ENCODE measurements at regions not wholly inside any gene's neighbourhood (a gene's known extent, or its start where the extent isn't known, plus 50 kb on each side); places are given as distances from the start of the nearest gene placed in this dataset.

DNA sequence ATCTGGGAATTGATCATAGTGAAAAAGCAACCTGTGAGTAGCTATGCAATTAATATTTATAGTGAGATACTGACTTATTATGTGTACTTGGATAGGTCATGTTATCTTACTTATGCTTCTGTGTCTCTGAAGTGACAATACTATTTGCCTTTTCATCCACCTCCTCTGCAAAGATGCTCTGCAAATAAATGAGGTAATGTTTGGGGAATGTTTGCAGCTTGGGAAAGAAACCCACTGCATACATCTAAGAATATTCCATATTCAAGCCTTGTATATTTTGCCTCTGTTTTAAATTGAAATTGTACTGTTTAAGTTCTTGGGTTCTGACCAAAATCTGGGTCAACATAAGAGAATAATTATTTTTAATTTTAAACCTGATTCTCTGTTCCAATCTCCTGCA lies 217.4 kb upstream of the DTNA start:
- TF ChIP-seq, protein P1, sequence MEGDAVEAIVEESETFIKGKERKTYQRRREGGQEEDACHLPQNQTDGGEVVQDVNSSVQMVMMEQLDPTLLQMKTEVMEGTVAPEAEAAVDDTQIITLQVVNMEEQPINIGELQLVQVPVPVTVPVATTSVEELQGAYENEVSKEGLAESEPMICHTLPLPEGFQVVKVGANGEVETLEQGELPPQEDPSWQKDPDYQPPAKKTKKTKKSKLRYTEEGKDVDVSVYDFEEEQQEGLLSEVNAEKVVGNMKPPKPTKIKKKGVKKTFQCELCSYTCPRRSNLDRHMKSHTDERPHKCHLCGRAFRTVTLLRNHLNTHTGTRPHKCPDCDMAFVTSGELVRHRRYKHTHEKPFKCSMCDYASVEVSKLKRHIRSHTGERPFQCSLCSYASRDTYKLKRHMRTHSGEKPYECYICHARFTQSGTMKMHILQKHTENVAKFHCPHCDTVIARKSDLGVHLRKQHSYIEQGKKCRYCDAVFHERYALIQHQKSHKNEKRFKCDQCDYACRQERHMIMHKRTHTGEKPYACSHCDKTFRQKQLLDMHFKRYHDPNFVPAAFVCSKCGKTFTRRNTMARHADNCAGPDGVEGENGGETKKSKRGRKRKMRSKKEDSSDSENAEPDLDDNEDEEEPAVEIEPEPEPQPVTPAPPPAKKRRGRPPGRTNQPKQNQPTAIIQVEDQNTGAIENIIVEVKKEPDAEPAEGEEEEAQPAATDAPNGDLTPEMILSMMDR (IDR thresholded peaks at IDR 0.05; ENCODE audit: control insufficient read depth, extremely low read depth, insufficient read depth) = no peak
- peak; percentile 67 for DNase-seq (ENCODE audit: low read depth)
- H3K4me3 ChIP-seq (ENCODE audit: low read depth, low read length) = peak overlapping the region; percentile 56

DNA sequence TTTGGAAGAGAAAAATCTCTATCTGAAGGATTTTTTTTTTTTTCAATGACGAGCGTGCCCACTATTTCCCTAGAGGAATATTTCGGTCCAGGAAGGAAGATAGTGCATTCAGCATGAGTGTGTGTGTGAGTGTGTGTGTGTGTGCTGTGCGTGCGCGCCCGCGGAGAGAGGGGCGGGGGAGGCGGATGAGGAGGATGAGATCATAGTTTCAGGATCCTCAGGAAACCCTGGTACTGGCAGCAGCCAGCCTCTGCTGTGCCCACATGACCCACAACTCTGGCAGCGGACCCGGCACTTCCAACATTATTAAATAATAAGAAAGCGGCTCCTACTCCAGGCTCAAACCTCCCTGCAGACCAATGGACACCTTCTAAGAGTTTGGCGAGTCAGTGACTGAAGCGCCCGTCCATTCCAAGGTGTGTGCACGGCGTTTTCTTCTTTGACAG lies 217.0 kb upstream of the DTNA start:
- peak; percentile 72 for DNase-seq (ENCODE audit: low read depth)
- H3K4me3 ChIP-seq (ENCODE audit: low read depth, low read length) = peak overlapping the region; percentile 56
- TF ChIP-seq, protein P1 (IDR thresholded peaks at IDR 0.05; ENCODE audit: control insufficient read depth, extremely low read depth, insufficient read depth) = no peak

DNA sequence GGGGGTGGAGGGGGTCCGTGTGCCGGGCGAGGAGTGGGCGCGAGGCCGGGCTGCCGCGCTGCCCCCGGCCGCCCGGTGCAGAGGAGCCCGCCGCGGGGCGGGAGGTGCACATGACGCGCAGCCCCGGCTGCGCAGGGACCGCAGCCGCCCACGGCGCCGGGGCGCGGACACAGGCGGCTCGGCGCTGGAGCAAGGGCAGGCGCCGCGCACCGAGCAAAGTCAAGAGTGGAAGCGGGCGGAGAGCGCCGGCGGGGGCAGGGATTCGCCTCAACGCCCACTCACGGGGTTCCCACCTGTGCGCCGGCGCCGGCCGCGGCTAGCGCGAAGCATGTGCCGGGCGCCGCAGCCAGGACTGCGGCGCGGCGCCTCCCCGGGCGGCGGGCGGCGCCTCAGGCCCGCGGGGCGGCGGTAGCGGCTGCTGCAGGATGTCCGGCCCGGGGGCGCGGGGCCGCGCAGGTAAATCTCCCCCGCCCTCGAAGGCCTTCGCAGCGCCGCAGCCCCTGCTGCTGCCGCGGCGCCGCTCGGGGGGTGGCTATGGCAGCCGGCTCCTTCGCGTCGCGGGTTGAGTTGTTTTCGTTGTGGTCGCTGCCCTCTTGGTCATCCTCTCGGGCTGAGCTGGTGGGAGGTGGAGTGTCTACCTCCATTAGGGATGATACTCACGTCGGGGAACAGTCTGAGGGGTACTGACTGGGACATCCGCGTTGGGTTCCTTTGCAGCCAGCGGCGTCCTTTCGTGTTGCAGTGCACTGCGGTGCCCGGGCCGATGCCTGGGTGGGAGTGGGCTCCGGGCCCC lies 216.3 kb upstream of the DTNA start:
- DNase-seq (ENCODE audit: low read depth) = no peak
- H3K4me3 ChIP-seq (ENCODE audit: low read depth, low read length) = peak overlapping the region; percentile 56
- TF ChIP-seq, protein P1 (IDR thresholded peaks at IDR 0.05; ENCODE audit: control insufficient read depth, extremely low read depth, insufficient read depth) = no peak; the same call in 1 of the 2 replicates

DNA sequence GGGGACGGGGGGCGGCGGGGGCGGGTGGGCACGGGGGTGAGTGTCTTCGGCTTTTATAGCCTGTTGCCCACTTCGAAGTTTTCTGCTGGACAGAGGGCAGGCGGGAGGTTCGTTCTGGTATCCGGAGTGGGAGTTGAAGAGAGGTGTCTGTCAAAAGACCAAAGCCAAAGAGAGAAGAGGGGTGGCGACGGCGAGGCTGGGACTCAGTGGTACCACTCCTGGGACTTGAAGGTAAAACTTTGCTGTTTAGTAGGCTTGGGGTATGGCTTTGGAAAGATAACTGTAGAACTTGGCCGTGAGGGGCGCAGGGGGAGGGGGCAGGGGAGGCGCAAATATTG lies 215.8 kb upstream of the DTNA start:
- peak overlapping the region; percentile 56 for H3K4me3 ChIP-seq (ENCODE audit: low read depth, low read length)
- no peak for DNase-seq (ENCODE audit: low read depth)
- TF ChIP-seq, protein P1 (IDR thresholded peaks at IDR 0.05; ENCODE audit: control insufficient read depth, extremely low read depth, insufficient read depth) = no peak

DNA sequence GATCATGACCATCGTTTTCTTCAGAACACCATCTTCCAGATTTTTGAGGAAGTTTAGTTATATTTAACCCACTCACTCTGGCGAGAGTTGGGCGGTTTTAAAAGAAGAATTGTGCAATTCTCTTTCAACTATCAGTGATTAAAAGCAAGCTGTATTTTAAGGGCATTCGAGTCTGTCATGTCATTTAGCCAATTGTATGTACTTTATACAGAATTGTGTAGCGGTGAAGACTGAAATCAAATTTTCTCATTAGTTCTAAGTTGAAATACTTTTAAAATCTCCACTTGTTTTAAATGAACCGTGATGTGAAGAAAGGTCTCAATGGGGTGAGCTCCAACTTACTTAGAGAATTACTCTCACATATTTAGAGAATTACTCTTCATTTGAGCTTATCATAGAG lies 214.6 kb upstream of the DTNA start:
- DNase-seq (ENCODE audit: low read depth) = no peak
- TF ChIP-seq, protein P1 (IDR thresholded peaks at IDR 0.05; ENCODE audit: control insufficient read depth, extremely low read depth, insufficient read depth) = no peak

DNA sequence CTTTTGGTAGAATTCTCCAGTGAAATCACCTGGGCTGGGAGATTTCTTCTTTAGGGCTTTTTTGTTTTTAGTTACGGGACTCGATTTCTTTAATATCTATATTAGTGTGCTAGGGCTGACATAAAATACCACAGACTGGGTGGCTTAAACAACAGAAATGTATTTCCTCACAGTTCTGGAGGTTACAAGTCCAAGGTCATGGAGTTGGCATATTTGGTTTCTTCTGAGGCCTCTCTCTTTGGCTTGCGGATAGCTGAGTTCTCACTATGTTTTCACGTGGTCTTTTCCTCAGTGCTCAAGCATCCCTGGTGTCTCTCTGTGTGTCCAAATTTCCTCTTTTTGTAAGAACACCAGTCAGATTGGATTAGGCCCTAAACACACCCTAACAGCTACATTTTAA lies 208.5 kb upstream of the DTNA start:
- no peak for DNase-seq (ENCODE audit: low read depth)
- TF ChIP-seq, protein P1 (IDR thresholded peaks at IDR 0.05; ENCODE audit: control insufficient read depth, extremely low read depth, insufficient read depth) = no peak
- no peak overlapping the region for H3K4me3 ChIP-seq (ENCODE audit: low read depth, low read length)

More for the DNA sequence above, 214.6 kb upstream of the DTNA start:
- no peak overlapping the region for H3K4me3 ChIP-seq (ENCODE audit: low read depth, low read length)

DNA sequence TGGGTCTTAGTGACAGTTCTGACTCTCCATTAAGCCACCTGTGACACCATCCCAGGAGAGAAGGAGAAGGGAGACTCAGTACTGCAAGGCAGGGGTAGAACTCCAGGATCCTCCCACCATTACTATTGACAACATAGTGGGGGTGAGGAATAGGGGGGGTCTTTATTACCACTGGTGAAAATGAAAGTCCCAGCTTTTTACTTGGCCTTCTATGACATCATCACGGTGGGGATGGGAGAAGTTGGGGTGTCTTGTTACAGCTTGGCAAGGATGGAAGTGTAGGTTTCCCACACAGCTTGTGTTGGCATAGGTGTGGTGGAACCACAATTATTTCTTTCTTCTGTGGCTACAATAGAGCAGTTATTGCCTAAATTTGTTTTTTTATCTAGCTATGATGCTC lies 203.9 kb upstream of the DTNA start:
- H3K4me3 ChIP-seq (ENCODE audit: low read depth, low read length) = no peak overlapping the region
- no peak for DNase-seq (ENCODE audit: low read depth)
- TF ChIP-seq, protein P1 (IDR thresholded peaks at IDR 0.05; ENCODE audit: control insufficient read depth, extremely low read depth, insufficient read depth) = no peak

Data from LNCaP clone FGC (cell line).